ENCODE measurements at regions not wholly inside any gene's neighbourhood (a gene's known extent, or its start where the extent isn't known, plus 50 kb on each side); places are given as distances from the start of the nearest gene placed in this dataset.

GRCh38 chr9:108568093-108568492, 287.7 kb downstream of the ACTL7B start:
- TF ChIP-seq PCBP2 (optimal IDR thresholded peaks at IDR 0.05; ENCODE audit: low read depth, low read length, poor library complexity, severe bottlenecking) (no peak), ATF6 (CRISPR knock-in tag; conservative IDR thresholded peaks at IDR 0.05) (no peak), ZNF33B (CRISPR knock-in tag; IDR thresholded peaks at IDR 0.05) (no peak), STAG1 (CRISPR knock-in tag; IDR thresholded peaks at IDR 0.05) (no peak), HNRNPH1 (optimal IDR thresholded peaks at IDR 0.05; ENCODE audit: low read depth, low read length) (no peak), KLF9 (CRISPR knock-in tag; IDR thresholded peaks at IDR 0.05; ENCODE audit: low read depth) (no peak), ZNF326 (CRISPR knock-in tag; IDR thresholded peaks at IDR 0.05; ENCODE audit: borderline replicate concordance) (no peak), REST (IDR thresholded peaks at IDR 0.05; ENCODE audit: borderline replicate concordance in 1 of 2, low read depth in 1 of 2, low read length in 2 of 2) (no peak), PATZ1 (CRISPR knock-in tag; IDR thresholded peaks at IDR 0.05) (no peak), CTCF (CRISPR knock-in tag; IDR thresholded peaks at IDR 0.05) (no peak), KAT7 (CRISPR knock-in tag; IDR thresholded peaks at IDR 0.05; ENCODE audit: borderline replicate concordance) (no peak), ZNF33A (CRISPR knock-in tag; IDR thresholded peaks at IDR 0.05; ENCODE audit: borderline replicate concordance) (no peak)

Data from HepG2 (cell line).